Lung (tissue), 11 donors: ENCODE measurements at regions not wholly inside any gene's neighbourhood (a gene's known extent, or its start where the extent isn't known, plus 50 kb on each side); places are given as distances from the start of the nearest gene placed in this dataset.

Experiments
- ATAC-seq: fragments of 200-7000 bp; cut with Tn5 transposase; one replicate; pipeline ENCODE4 v1.9.1; 2020; ENCODE audit warnings: moderate number of reproducible peaks; ENCODE audit not compliant: insufficient read depth, low FRiP score
- DNase-seq, 3 donors: peaks; one replicate each; pipeline ENCODE4 v3.0.0-alpha.2; 2013 to 2017
- H3K27ac ChIP-seq, 2 donors: one replicate each; pipeline ENCODE4 v1.5.1; 2013; ENCODE audit warnings: mild to moderate bottlenecking in 2 of 2, moderate library complexity in 2 of 2, control low read depth in 1 of 2, inconsistent platforms in 1 of 2, low read depth in 1 of 2, low read length in 1 of 2
- H3K27me3 ChIP-seq, 3 donors: one replicate each; pipeline ENCODE4 v1.5.1; 2013; ENCODE audit warnings: low read length in 2 of 3; ENCODE audit not compliant: control insufficient read depth in 3 of 3, insufficient read depth in 3 of 3
- H3K36me3 ChIP-seq, 4 donors: one replicate each; pipeline ENCODE4 v1.5.1; 2013; ENCODE audit warnings: low read length in 4 of 4, mild to moderate bottlenecking in 1 of 4, moderate library complexity in 1 of 4; ENCODE audit not compliant: control insufficient read depth in 4 of 4, insufficient read depth in 4 of 4
- H3K4me1 ChIP-seq, 5 donors: one replicate each; pipeline ENCODE4 v1.5.1; 2013; ENCODE audit warnings: low read length in 5 of 5, mild to moderate bottlenecking in 2 of 5, moderate library complexity in 1 of 5; ENCODE audit not compliant: control insufficient read depth in 5 of 5, insufficient read depth in 5 of 5
- H3K4me3 ChIP-seq: one replicate; pipeline ENCODE4 v1.5.1; 2013; ENCODE audit warnings: mild to moderate bottlenecking, control low read depth, moderate library complexity
- H3K9ac ChIP-seq, 2 donors: one replicate each; pipeline ENCODE4 v1.5.1; 2013; ENCODE audit warnings: low read length in 2 of 2, control low read depth in 1 of 2; ENCODE audit not compliant: insufficient read depth in 1 of 2
- H3K9me3 ChIP-seq, 4 donors: one replicate each; pipeline ENCODE4 v1.5.1; 2013; ENCODE audit warnings: low read length in 3 of 4, mild to moderate bottlenecking in 1 of 4, moderate library complexity in 1 of 4; ENCODE audit not compliant: control insufficient read depth in 4 of 4, insufficient read depth in 3 of 4
- CTCF ChIP-seq: IDR thresholded peaks from 2 replicates; pipeline ENCODE4 v1.5.1; 2012; ENCODE audit warnings: mild to moderate bottlenecking; ENCODE audit errors: control extremely low read depth, extremely low read depth
- WGBS, 2 donors: extraction: QIAGEN DNeasy Blood & Tissue Kit; methylation state at CpG; one replicate each; pipeline ENCODE4 v1.1.7; 2013; 5-methylcytosine and 5-hydroxymethylcytosine counted together
- donor health status: control.
- donor health status: control.
- donor health status: Bipolar disorder and iron deficiency.
- donor health status: healthy.
- donor health status: DM: yes; HTN: yes; CAD: no.

- no peaks in the 10 kb centered on the region for H3K9me3 ChIP-seq
- DNase-seq (no peak), ATAC-seq (no peak)
- no peak overlapping the region for H3K4me3 ChIP-seq
- no peak overlapping the region for H3K27ac ChIP-seq
- no peak overlapping the region for H3K9ac ChIP-seq
- 92% methylated on average over 29 of the region's 29 CpGs for WGBS, 2 donors
- no peak for TF ChIP-seq CTCF
- H3K27me3 ChIP-seq: no peaks in the 10 kb centered on the region
- no peaks in the 10 kb centered on the region for H3K36me3 ChIP-seq
- H3K4me1 ChIP-seq: no peaks in the 10 kb centered on the region
These were observed 126.2 kb downstream of the ZIC5 start for GRCh38 chr13:99845161-99845874.

GRCh38 chr13:99844421-99844820 lies 127.1 kb downstream of the ZIC5 start:
- H3K27me3 ChIP-seq: no peaks in the 10 kb centered on the region
- H3K27ac ChIP-seq: no peak overlapping the region
- no peak for ATAC-seq
- H3K4me3 ChIP-seq: no peak overlapping the region
- H3K9ac ChIP-seq: no peak overlapping the region
- 82 to 89% methylated on average over 8 of the region's 8 CpGs for WGBS, 2 donors
- DNase-seq: no peak
- H3K4me1 ChIP-seq: no peaks in the 10 kb centered on the region
- H3K9me3 ChIP-seq: no peaks in the 10 kb centered on the region
- TF ChIP-seq CTCF: no peak
- H3K36me3 ChIP-seq: no peaks in the 10 kb centered on the region

- Histone ChIP-seq H3K27ac (no peak overlapping the region), H3K36me3 (no peaks in the 10 kb centered on the region), H3K4me3 (no peak overlapping the region), H3K9me3 (no peaks in the 10 kb centered on the region), H3K27me3 (no peaks in the 10 kb centered on the region), H3K9ac (no peak overlapping the region), H3K4me1 (no peaks in the 10 kb centered on the region)
- TF ChIP-seq CTCF: no peak
- ATAC-seq (no peak), DNase-seq (no peak)
- 89 to 90% methylated on average over 9 of the region's 9 CpGs for WGBS, 2 donors
These were observed 127.7 kb downstream of the ZIC5 start for GRCh38 chr13:99843872-99844271.

GRCh38 chr13:99842405-99842804 lies 129.2 kb downstream of the ZIC5 start:
- H3K9ac ChIP-seq: no peak overlapping the region
- H3K27me3 ChIP-seq: no peaks in the 10 kb centered on the region
- no peak for ATAC-seq
- H3K27ac ChIP-seq: no peak overlapping the region
- no peaks in the 10 kb centered on the region for H3K9me3 ChIP-seq
- no peaks in the 10 kb centered on the region for H3K36me3 ChIP-seq
- H3K4me3 ChIP-seq: no peak overlapping the region
- no peak for DNase-seq
- H3K4me1 ChIP-seq: no peaks in the 10 kb centered on the region
- 83 to 91% methylated on average over 1 of the region's 1 CpG for WGBS, 2 donors
- TF ChIP-seq CTCF: no peak
